ENCODE measurements at regions not wholly inside any gene's neighbourhood (a gene's known extent, or its start where the extent isn't known, plus 50 kb on each side); places are given as distances from the start of the nearest gene placed in this dataset.

DNA sequence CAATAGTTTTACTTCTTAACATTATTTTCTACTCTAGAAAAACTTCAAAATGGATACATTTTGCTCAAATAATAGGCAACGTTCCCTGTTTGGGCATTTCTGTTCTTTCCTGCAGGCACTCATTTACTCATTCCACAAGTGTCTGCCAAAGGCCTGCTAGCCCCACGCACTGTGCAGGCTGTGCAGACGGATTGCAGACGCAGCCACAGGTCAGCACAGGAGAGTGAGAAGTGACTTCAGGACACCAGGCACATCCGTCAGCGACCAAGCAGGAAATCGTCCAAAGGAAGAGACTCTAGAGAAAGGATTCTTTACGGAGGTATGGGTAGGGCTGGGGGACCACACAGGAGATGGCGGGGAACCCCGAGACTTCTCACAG lies 103.0 kb upstream of the AGAP1 start:
- TF ChIP-seq, protein P1, sequence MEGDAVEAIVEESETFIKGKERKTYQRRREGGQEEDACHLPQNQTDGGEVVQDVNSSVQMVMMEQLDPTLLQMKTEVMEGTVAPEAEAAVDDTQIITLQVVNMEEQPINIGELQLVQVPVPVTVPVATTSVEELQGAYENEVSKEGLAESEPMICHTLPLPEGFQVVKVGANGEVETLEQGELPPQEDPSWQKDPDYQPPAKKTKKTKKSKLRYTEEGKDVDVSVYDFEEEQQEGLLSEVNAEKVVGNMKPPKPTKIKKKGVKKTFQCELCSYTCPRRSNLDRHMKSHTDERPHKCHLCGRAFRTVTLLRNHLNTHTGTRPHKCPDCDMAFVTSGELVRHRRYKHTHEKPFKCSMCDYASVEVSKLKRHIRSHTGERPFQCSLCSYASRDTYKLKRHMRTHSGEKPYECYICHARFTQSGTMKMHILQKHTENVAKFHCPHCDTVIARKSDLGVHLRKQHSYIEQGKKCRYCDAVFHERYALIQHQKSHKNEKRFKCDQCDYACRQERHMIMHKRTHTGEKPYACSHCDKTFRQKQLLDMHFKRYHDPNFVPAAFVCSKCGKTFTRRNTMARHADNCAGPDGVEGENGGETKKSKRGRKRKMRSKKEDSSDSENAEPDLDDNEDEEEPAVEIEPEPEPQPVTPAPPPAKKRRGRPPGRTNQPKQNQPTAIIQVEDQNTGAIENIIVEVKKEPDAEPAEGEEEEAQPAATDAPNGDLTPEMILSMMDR (IDR thresholded peaks at IDR 0.05; ENCODE audit: insufficient read depth, low read length) = no peak
- TF ChIP-seq POLR2AphosphoS5 (IDR thresholded peaks at IDR 0.05; ENCODE audit: low read depth) = no peak
- TF ChIP-seq, protein P2, sequence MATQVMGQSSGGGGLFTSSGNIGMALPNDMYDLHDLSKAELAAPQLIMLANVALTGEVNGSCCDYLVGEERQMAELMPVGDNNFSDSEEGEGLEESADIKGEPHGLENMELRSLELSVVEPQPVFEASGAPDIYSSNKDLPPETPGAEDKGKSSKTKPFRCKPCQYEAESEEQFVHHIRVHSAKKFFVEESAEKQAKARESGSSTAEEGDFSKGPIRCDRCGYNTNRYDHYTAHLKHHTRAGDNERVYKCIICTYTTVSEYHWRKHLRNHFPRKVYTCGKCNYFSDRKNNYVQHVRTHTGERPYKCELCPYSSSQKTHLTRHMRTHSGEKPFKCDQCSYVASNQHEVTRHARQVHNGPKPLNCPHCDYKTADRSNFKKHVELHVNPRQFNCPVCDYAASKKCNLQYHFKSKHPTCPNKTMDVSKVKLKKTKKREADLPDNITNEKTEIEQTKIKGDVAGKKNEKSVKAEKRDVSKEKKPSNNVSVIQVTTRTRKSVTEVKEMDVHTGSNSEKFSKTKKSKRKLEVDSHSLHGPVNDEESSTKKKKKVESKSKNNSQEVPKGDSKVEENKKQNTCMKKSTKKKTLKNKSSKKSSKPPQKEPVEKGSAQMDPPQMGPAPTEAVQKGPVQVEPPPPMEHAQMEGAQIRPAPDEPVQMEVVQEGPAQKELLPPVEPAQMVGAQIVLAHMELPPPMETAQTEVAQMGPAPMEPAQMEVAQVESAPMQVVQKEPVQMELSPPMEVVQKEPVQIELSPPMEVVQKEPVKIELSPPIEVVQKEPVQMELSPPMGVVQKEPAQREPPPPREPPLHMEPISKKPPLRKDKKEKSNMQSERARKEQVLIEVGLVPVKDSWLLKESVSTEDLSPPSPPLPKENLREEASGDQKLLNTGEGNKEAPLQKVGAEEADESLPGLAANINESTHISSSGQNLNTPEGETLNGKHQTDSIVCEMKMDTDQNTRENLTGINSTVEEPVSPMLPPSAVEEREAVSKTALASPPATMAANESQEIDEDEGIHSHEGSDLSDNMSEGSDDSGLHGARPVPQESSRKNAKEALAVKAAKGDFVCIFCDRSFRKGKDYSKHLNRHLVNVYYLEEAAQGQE (IDR thresholded peaks at IDR 0.05; ENCODE audit: insufficient replicate concordance, low read depth) = no peak
